A673 (cell line): ENCODE measurements at regions not wholly inside any gene's neighbourhood (a gene's known extent, or its start where the extent isn't known, plus 50 kb on each side); places are given as distances from the start of the nearest gene placed in this dataset.

ENCODE experiments used
- CTCF ChIP-seq: fragments of 300-800, 200-600 bp; sonication (generic); conservative IDR thresholded peaks from 2 replicates; pipeline ENCODE4 v1.5.1; 2017; ENCODE audit warnings: low read depth, mild to moderate bottlenecking, antibody characterized with exemption, low read length, moderate library complexity, mixed read lengths
- EZH2 ChIP-seq: fragments of 200-600 bp; sonication (generic); IDR thresholded peaks from 2 replicates; pipeline ENCODE4 v1.6.1; 2017; ENCODE audit warnings: borderline replicate concordance, low read depth, mild to moderate bottlenecking, mixed read lengths, antibody characterized with exemption, low read length; ENCODE audit not compliant: poor library complexity, severe bottlenecking

- TF ChIP-seq CTCF, result no peak
- no peak for TF ChIP-seq EZH2
Measured at GRCh38 chr3:65226287-65226686, 538.5 kb upstream of the ADAMTS9 start.
